SK-N-SH (cell line): ENCODE measurements at regions not wholly inside any gene's neighbourhood (a gene's known extent, or its start where the extent isn't known, plus 50 kb on each side); places are given as distances from the start of the nearest gene placed in this dataset.

ENCODE experiments used
- CTCF ChIA-PET: fragments of 300-600, 350-600 bp; formaldehyde crosslinking; extraction: SDS; loops from one replicate; lab custom pipeline; 2021; lab: Yijun Ruan, JAX
- POLR2A ChIA-PET: fragments of 350-600 bp; sonication (Branson Sonifier 250); formaldehyde crosslinking; extraction: SDS; loops from one replicate; lab custom pipeline; 2020; ENCODE audit warnings: antibody characterized with exemption, inconsistent platforms; lab: Yijun Ruan, JAX
- DNase-seq: peaks from one replicate; pipeline ENCODE4 v3.0.0; 2012
- H2AFZ ChIP-seq: fragments of 200-600 bp; sonication (generic); 2 replicates; pipeline ENCODE4 v1.8.1; 2016; ENCODE audit warnings: antibody characterized with exemption, mild to moderate bottlenecking, low read depth
- H3F3A ChIP-seq: fragments of 200-600 bp; sonication (generic); replicated peaks from 2 replicates; pipeline ENCODE3; 2016; ENCODE audit warnings: antibody characterized with exemption, mild to moderate bottlenecking; ENCODE audit not compliant: insufficient read depth
- H3K27ac ChIP-seq, 2 experiments: fragments of 200-500 bp in 1 of 2; fragments of 200-600 bp in 1 of 2; sonication (Bioruptor generic) in 1 of 2; sonication (generic), shearing (Covaris generic) in 1 of 2; 2 replicates each; pipeline versions ENCODE4 v1.5.1 to v1.6.1; 2014 to 2016; ENCODE audit warnings: low read depth in 2 of 2, inconsistent platforms in 1 of 2, low read length in 1 of 2, mild to moderate bottlenecking in 1 of 2, mixed read lengths in 1 of 2
- H3K27me3 ChIP-seq: fragments of 200-600 bp; sonication (generic), shearing (Covaris generic); 2 replicates; pipeline ENCODE4 v1.6.1; 2016; ENCODE audit warnings: mixed run types; ENCODE audit not compliant: insufficient read depth
- H3K36me3 ChIP-seq, 2 experiments: fragments of 200-500 bp in 1 of 2; fragments of 200-600 bp in 1 of 2; sonication (Bioruptor generic) in 1 of 2; sonication (generic) in 1 of 2; replicated peaks in 1 of 2; 2 replicates each; pipeline versions ENCODE3 to v1.5.1; 2014 to 2016; ENCODE audit warnings: low read length in 1 of 2, mild to moderate bottlenecking in 1 of 2; ENCODE audit not compliant: insufficient read depth in 2 of 2, control insufficient read depth in 1 of 2
- H3K4me1 ChIP-seq, 2 experiments: fragments of 200-500 bp in 1 of 2; fragments of 200-600 bp in 1 of 2; sonication (Bioruptor generic) in 1 of 2; sonication (generic), shearing (Covaris generic) in 1 of 2; 2 replicates each; pipeline versions ENCODE4 v1.5.1 to v1.6.1; 2014 to 2016; ENCODE audit warnings: low read depth in 1 of 2, low read length in 1 of 2, mixed run types in 1 of 2; ENCODE audit not compliant: insufficient read depth in 2 of 2, control insufficient read depth in 1 of 2
- H3K4me2 ChIP-seq: fragments of 200-600 bp; sonication (generic), shearing (Covaris generic); 2 replicates; pipeline ENCODE4 v1.6.1; 2017; ENCODE audit warnings: mixed run types
- H3K4me3 ChIP-seq, 2 experiments: fragments of 200-500 bp in 1 of 2; fragments of 200-600 bp in 1 of 2; sonication (Bioruptor generic) in 1 of 2; sonication (generic), shearing (Covaris generic) in 1 of 2; 2 replicates each; pipeline versions ENCODE4 v1.5.1 to v1.8.1; 2014 to 2016; ENCODE audit warnings: low read depth in 2 of 2, inconsistent platforms in 1 of 2, low read length in 1 of 2, mild to moderate bottlenecking in 1 of 2, mixed read lengths in 1 of 2, moderate library complexity in 1 of 2
- H3K79me2 ChIP-seq: fragments of 200-600 bp; sonication (generic); 2 replicates; pipeline ENCODE4 v1.8.1; 2017; ENCODE audit warnings: mild to moderate bottlenecking; ENCODE audit not compliant: insufficient read depth
- H3K9ac ChIP-seq: fragments of 200-600 bp; sonication (generic); 2 replicates; pipeline ENCODE4 v1.6.1; 2017; ENCODE audit warnings: mixed run types
- H3K9me2 ChIP-seq: fragments of 200-600 bp; sonication (generic); 2 replicates; pipeline ENCODE4 v1.6.1; 2017; ENCODE audit warnings: mixed run types
- H3K9me3 ChIP-seq: fragments of 200-600 bp; sonication (generic); 2 replicates; pipeline ENCODE4 v1.6.1; 2017; ENCODE audit warnings: mixed run types, mild to moderate bottlenecking, moderate library complexity
- H4K20me1 ChIP-seq: fragments of 200-600 bp; sonication (generic); 2 replicates; pipeline ENCODE4 v1.6.1; 2017; ENCODE audit warnings: mild to moderate bottlenecking, mixed run types; ENCODE audit not compliant: insufficient read depth
- CHD2 ChIP-seq: fragments of 150-350 bp; IDR thresholded peaks from 2 replicates; pipeline ENCODE4 v1.6.1; 2018; ENCODE audit warnings: low read length; ENCODE audit not compliant: partially characterized antibody
- CTCF ChIP-seq: fragments of 200-600 bp; sonication (generic); IDR thresholded peaks from 2 replicates; pipeline ENCODE4 v1.6.1; 2017; ENCODE audit warnings: antibody characterized with exemption, mild to moderate bottlenecking, moderate library complexity
- EP300 ChIP-seq, 2 experiments: IDR thresholded peaks; 2 replicates each; pipeline versions ENCODE4 v1.4.0 to v1.6.1; 2012; ENCODE audit warnings: borderline replicate concordance in 1 of 2, low read depth in 1 of 2, low read length in 1 of 2
- EZH2phosphoT487 ChIP-seq: fragments of 200-600 bp; sonication (generic); IDR thresholded peaks from 2 replicates; pipeline ENCODE4 v1.6.1; 2017; ENCODE audit warnings: low read depth, mixed run types, mild to moderate bottlenecking, antibody characterized with exemption, moderate library complexity, borderline replicate concordance
- FOXM1 ChIP-seq: IDR thresholded peaks from 2 replicates; pipeline ENCODE4 v1.4.0; 2012; ENCODE audit warnings: low read depth, mild to moderate bottlenecking
- GATA2 ChIP-seq: sonication (generic); formaldehyde crosslinking; IDR thresholded peaks from 2 replicates; pipeline ENCODE4 v1.5.0; 2020; ENCODE audit warnings: mild to moderate bottlenecking, missing genetic modification reagents
- MXI1 ChIP-seq: IDR thresholded peaks from 2 replicates; pipeline ENCODE4 v1.6.1; 2012; ENCODE audit warnings: mild to moderate bottlenecking, low read depth, low read length, improper control_type of control experiment
- NFIC ChIP-seq: IDR thresholded peaks from 2 replicates; pipeline ENCODE4 v1.4.0; 2012; ENCODE audit warnings: borderline replicate concordance
- NRF1 ChIP-seq: IDR thresholded peaks from 2 replicates; pipeline ENCODE4 v1.6.1; 2012; ENCODE audit warnings: low read depth, mild to moderate bottlenecking, low read length
- PBX3 ChIP-seq: IDR thresholded peaks from 2 replicates; pipeline ENCODE4; 2012
- POLR2AphosphoS5 ChIP-seq: IDR thresholded peaks from 2 replicates; pipeline ENCODE4 v1.6.1; 2012; ENCODE audit warnings: low read depth, low read length
- RAD21 ChIP-seq: IDR thresholded peaks from 2 replicates; pipeline ENCODE4 v1.6.1; 2012; ENCODE audit warnings: mild to moderate bottlenecking, low read length
- RCOR1 ChIP-seq: fragments of 150-350 bp; IDR thresholded peaks from 2 replicates; pipeline ENCODE4 v1.6.1; 2017; ENCODE audit warnings: antibody characterized with exemption, low read length
- REST ChIP-seq: IDR thresholded peaks from 2 replicates; pipeline ENCODE4 v1.6.1; 2012; ENCODE audit warnings: mild to moderate bottlenecking, low read depth, low read length, moderate library complexity
- RFX5 ChIP-seq: IDR thresholded peaks from 2 replicates; pipeline ENCODE4 v1.6.1; 2012; ENCODE audit warnings: mild to moderate bottlenecking, improper control_type of control experiment, low read length
- RXRA ChIP-seq: IDR thresholded peaks from 2 replicates; pipeline ENCODE4 v1.4.0; 2012; ENCODE audit warnings: low read depth, mild to moderate bottlenecking, borderline replicate concordance
- TEAD4 ChIP-seq: IDR thresholded peaks from 2 replicates; pipeline ENCODE4 v1.4.0; 2012; ENCODE audit warnings: mild to moderate bottlenecking, borderline replicate concordance; ENCODE audit not compliant: insufficient read depth
- USF1 ChIP-seq: IDR thresholded peaks from 2 replicates; pipeline ENCODE4 v1.4.0; 2012; ENCODE audit warnings: low read depth, borderline replicate concordance
- ZBTB33 ChIP-seq: IDR thresholded peaks from 2 replicates; pipeline ENCODE4 v1.4.0; 2012; ENCODE audit warnings: low read depth, borderline replicate concordance
- WGBS: methylation state at CpG from one replicate; pipeline ENCODE4 v1.1.6; 2017; ENCODE audit warnings: low lambda C conversion rate; 5-methylcytosine and 5-hydroxymethylcytosine counted together

GRCh38 chr22:48585916-48586798 is 1241.5 kb downstream of the BRD1 start:
- H3K9me2 ChIP-seq: no peaks in the 10 kb centered on the region
- H4K20me1 ChIP-seq: no peaks in the 10 kb centered on the region
- H3K36me3 ChIP-seq: no peaks in the 10 kb centered on the region
- H3K4me1 ChIP-seq: no peaks in the 10 kb centered on the region; a peak in 1 of 4 replicates
- no peak for DNase-seq
- H3K4me3 ChIP-seq: no peak overlapping the region
- H3F3A ChIP-seq: peaks cover 7% of the 10 kb centered on the region
- no peaks in the 10 kb centered on the region for H3K9me3 ChIP-seq
- no peak for TF ChIP-seq ZBTB33
- no peak for TF ChIP-seq EP300 (IDR thresholded peaks at IDR 0.05; ENCODE audit: borderline replicate concordance in 1 of 2, low read depth in 1 of 2, low read length in 1 of 2)
- no peak for TF ChIP-seq POLR2AphosphoS5
- no peak for TF ChIP-seq FOXM1
- no peak for TF ChIP-seq RFX5
- no peak for TF ChIP-seq REST
- no peak for TF ChIP-seq RAD21
- no peak for TF ChIP-seq CTCF
- no peak for TF ChIP-seq NFIC
- no peak for TF ChIP-seq CHD2
- no peak for TF ChIP-seq RCOR1
- no peak for TF ChIP-seq RXRA
- TF ChIP-seq PBX3: no peak
- TF ChIP-seq NRF1: no peak
- TF ChIP-seq EZH2phosphoT487: no peak
- TF ChIP-seq MXI1: no peak
- no peak for TF ChIP-seq USF1
- no peak for TF ChIP-seq GATA2 (CRISPR knock-in tag)
- TF ChIP-seq TEAD4: no peak
- ChIA-PET CTCF (no interaction called here), POLR2A (no interaction called here)
- H3K27me3 ChIP-seq: peaks cover 6% of the 10 kb centered on the region; the same call in 1 of the 2 replicates
- H3K79me2 ChIP-seq: no peaks in the 10 kb centered on the region
- H3K27ac ChIP-seq: no peak overlapping the region
- H3K4me2 ChIP-seq: no peak overlapping the region
- no peak overlapping the region for H3K9ac ChIP-seq
- 36% methylated on average over 11 of the region's 21 CpGs for WGBS
- H2AFZ ChIP-seq: no peak overlapping the region
